ENCODE measurements at regions not wholly inside any gene's neighbourhood (a gene's known extent, or its start where the extent isn't known, plus 50 kb on each side); places are given as distances from the start of the nearest gene placed in this dataset.

DNA sequence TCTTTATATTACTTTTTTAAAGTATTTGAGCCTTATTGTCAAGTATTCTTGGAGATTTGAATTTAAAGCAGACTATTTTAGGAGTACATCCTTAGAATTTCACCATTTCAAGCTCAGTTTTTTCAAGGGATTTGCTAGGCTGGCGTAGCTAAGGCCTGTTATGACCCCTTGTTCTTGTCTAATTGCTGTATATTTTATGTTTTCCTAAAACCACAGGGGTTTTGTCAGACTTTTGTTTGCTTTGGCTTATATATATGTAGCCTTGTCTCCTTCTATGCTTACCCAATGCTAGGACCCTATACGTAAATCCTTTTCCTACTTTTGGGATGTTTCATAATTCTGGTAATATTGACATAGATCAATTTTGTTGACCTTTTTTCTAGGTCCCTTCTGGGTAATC, 147.0 kb upstream of the SYT10 start:
- TF ChIP-seq CTCF (IDR thresholded peaks at IDR 0.05; ENCODE audit: insufficient read depth, low read length) (no peak), SPI1 (IDR thresholded peaks at IDR 0.05; ENCODE audit: borderline replicate concordance, low read depth) (no peak), REST (IDR thresholded peaks at IDR 0.05; ENCODE audit: insufficient replicate concordance, low read depth) (no peak)
